ENCODE measurements at regions not wholly inside any gene's neighbourhood (a gene's known extent, or its start where the extent isn't known, plus 50 kb on each side); places are given as distances from the start of the nearest gene placed in this dataset.

DNA sequence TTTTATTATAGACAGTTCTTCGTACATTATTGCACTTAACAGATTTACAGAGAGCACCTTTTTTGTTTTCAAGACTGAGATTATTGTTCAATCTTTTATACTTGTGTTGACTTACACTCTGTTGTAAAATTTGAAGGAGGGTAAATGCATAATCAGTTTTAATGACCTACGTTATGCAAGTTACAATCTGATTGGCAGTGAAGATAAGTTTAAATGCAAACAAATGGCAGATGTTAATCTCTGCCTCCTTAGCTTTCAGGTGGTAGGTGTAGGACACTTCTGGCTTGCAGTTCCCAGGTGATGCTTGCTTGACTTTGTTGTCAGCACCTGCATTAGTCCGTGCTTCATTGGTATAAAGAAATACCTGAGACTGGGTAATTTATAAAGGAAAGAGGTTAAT lies 424.9 kb downstream of the FGF9 start:
- Histone ChIP-seq H3K79me2 (ENCODE audit: insufficient read depth, low read length) (no peaks in the 10 kb centered on the region), H2AFZ (ENCODE audit: low read depth, low read length) (no peak overlapping the region), H3K27ac (ENCODE audit: low read depth, low read length) (no peak overlapping the region), H3K4me2 (ENCODE audit: low read length) (no peak overlapping the region), H3K9ac (ENCODE audit: low read length) (no peak overlapping the region), H4K20me1 (ENCODE audit: insufficient read depth, low read length) (no peaks in the 10 kb centered on the region), H3K4me1 (ENCODE audit: insufficient read depth, low read length) (no peaks in the 10 kb centered on the region), H3K9me3 (ENCODE audit: insufficient read depth, low read depth, low read length) (peaks cover 8% of the 10 kb centered on the region), H3K27me3 (ENCODE audit: insufficient read depth, low read length) (no peaks in the 10 kb centered on the region), H3K4me3 (ENCODE audit: insufficient read depth, low read depth, low read length) (no peak overlapping the region), H3K36me3 (ENCODE audit: insufficient read depth, low read length) (no peaks in the 10 kb centered on the region)
- DNase-seq (ENCODE audit: low read depth) (no peak), FAIRE-seq (no peak)
- peaks cover 16% of the 10 kb centered on the region for H3K9me3 Mint-ChIP-seq (ENCODE audit: unreplicated experiment)
- no peaks in the 10 kb centered on the region for H3K36me3 Mint-ChIP-seq (ENCODE audit: low read depth, unreplicated experiment)
- no peak overlapping the region for H3K27ac Mint-ChIP-seq (ENCODE audit: unreplicated experiment)
- peaks cover 19% of the 10 kb centered on the region for H3K4me1 Mint-ChIP-seq (ENCODE audit: low read depth, unreplicated experiment)
- peaks cover 18% of the 10 kb centered on the region for H3K27me3 Mint-ChIP-seq (ENCODE audit: low read depth, unreplicated experiment)
- H3K4me3 Mint-ChIP-seq (ENCODE audit: unreplicated experiment) = no peak overlapping the region
- TF ChIP-seq EZH2 (IDR thresholded peaks at IDR 0.05; ENCODE audit: insufficient read depth, low read length) = no peak
- TF ChIP-seq, protein P1, sequence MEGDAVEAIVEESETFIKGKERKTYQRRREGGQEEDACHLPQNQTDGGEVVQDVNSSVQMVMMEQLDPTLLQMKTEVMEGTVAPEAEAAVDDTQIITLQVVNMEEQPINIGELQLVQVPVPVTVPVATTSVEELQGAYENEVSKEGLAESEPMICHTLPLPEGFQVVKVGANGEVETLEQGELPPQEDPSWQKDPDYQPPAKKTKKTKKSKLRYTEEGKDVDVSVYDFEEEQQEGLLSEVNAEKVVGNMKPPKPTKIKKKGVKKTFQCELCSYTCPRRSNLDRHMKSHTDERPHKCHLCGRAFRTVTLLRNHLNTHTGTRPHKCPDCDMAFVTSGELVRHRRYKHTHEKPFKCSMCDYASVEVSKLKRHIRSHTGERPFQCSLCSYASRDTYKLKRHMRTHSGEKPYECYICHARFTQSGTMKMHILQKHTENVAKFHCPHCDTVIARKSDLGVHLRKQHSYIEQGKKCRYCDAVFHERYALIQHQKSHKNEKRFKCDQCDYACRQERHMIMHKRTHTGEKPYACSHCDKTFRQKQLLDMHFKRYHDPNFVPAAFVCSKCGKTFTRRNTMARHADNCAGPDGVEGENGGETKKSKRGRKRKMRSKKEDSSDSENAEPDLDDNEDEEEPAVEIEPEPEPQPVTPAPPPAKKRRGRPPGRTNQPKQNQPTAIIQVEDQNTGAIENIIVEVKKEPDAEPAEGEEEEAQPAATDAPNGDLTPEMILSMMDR (IDR thresholded peaks at IDR 0.05; ENCODE audit: insufficient read depth, low read depth, low read length) = no peak

DNA sequence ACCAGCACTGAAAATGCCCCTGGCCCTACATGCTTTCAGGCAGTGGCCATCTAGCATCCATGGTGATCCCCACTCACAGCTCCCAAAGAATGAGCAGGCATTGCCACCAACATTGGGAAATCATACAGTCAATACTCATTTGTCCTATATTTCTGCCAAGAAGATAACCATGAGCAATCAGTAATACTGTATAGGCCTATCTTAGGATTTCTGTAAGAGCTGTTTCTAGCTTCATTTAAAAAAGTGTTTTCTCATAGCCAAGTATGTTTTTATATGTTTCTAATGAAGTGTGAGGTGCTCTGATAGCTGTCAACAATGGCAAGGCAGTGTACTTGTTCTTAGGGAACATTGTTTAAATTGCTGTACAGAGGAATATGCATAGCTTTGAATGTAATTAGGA lies 428.7 kb downstream of the FGF9 start:
- peaks cover 17% of the 10 kb centered on the region for H3K9me3 Mint-ChIP-seq (ENCODE audit: unreplicated experiment)
- DNase-seq (ENCODE audit: low read depth) = no peak
- Histone ChIP-seq H3K36me3 (ENCODE audit: insufficient read depth, low read length) (no peaks in the 10 kb centered on the region), H3K4me3 (ENCODE audit: insufficient read depth, low read depth, low read length) (no peak overlapping the region), H3K4me2 (ENCODE audit: low read length) (no peak overlapping the region), H2AFZ (ENCODE audit: low read depth, low read length) (no peak overlapping the region), H3K27me3 (ENCODE audit: insufficient read depth, low read length) (no peaks in the 10 kb centered on the region), H3K4me1 (ENCODE audit: insufficient read depth, low read length) (no peaks in the 10 kb centered on the region), H3K9ac (ENCODE audit: low read length) (no peak overlapping the region), H3K27ac (ENCODE audit: low read depth, low read length) (no peak overlapping the region), H3K79me2 (ENCODE audit: insufficient read depth, low read length) (no peaks in the 10 kb centered on the region), H3K9me3 (ENCODE audit: insufficient read depth, low read depth, low read length) (peaks cover 11% of the 10 kb centered on the region), H4K20me1 (ENCODE audit: insufficient read depth, low read length) (no peaks in the 10 kb centered on the region)
- H3K4me3 Mint-ChIP-seq (ENCODE audit: unreplicated experiment) = no peak overlapping the region
- TF ChIP-seq, protein P1 (IDR thresholded peaks at IDR 0.05; ENCODE audit: insufficient read depth, low read depth, low read length) = no peak
- H3K27me3 Mint-ChIP-seq (ENCODE audit: low read depth, unreplicated experiment) = peaks cover 18% of the 10 kb centered on the region
- H3K4me1 Mint-ChIP-seq (ENCODE audit: low read depth, unreplicated experiment) = no peaks in the 10 kb centered on the region
- H3K27ac Mint-ChIP-seq (ENCODE audit: unreplicated experiment) = no peak overlapping the region
- no peaks in the 10 kb centered on the region for H3K36me3 Mint-ChIP-seq (ENCODE audit: low read depth, unreplicated experiment)
- no peak for FAIRE-seq

DNA sequence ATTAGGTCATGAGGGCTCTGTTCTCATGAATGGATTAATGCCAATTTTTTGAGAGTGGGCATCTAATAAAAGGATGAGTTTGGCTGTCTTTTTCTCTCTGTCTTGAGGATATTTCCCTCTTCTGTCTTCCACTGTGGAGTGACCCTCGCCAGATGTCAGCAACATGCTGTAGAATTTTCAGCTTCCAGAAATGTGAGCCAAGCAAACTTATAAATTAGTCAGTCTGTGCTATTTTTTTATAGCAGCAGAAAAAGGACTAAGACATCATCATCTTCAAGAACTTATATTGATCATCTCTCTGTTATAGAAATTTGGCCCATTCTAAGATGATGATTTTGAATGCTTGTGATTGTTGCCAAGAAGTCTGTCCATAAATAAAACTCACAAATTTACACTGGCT lies 431.4 kb downstream of the FGF9 start:
- no peak for DNase-seq (ENCODE audit: low read depth)
- Histone ChIP-seq H3K27me3 (ENCODE audit: insufficient read depth, low read length) (no peaks in the 10 kb centered on the region), H3K4me1 (ENCODE audit: insufficient read depth, low read length) (no peaks in the 10 kb centered on the region), H3K9me3 (ENCODE audit: insufficient read depth, low read depth, low read length) (peaks cover 11% of the 10 kb centered on the region), H4K20me1 (ENCODE audit: insufficient read depth, low read length) (no peaks in the 10 kb centered on the region), H3K27ac (ENCODE audit: low read depth, low read length) (no peak overlapping the region), H2AFZ (ENCODE audit: low read depth, low read length) (no peak overlapping the region), H3K36me3 (ENCODE audit: insufficient read depth, low read length) (no peaks in the 10 kb centered on the region), H3K9ac (ENCODE audit: low read length) (no peak overlapping the region), H3K79me2 (ENCODE audit: insufficient read depth, low read length) (no peaks in the 10 kb centered on the region), H3K4me2 (ENCODE audit: low read length) (no peak overlapping the region), H3K4me3 (ENCODE audit: insufficient read depth, low read depth, low read length) (no peak overlapping the region)
- FAIRE-seq = no peak
- no peaks in the 10 kb centered on the region for H3K36me3 Mint-ChIP-seq (ENCODE audit: low read depth, unreplicated experiment)
- TF ChIP-seq, protein P1 (IDR thresholded peaks at IDR 0.05; ENCODE audit: insufficient read depth, low read depth, low read length) = no peak
- no peak for TF ChIP-seq EZH2 (IDR thresholded peaks at IDR 0.05; ENCODE audit: insufficient read depth, low read length)
- H3K4me1 Mint-ChIP-seq (ENCODE audit: low read depth, unreplicated experiment) = peaks cover 2% of the 10 kb centered on the region
- H3K9me3 Mint-ChIP-seq (ENCODE audit: unreplicated experiment) = peaks cover 7% of the 10 kb centered on the region
- no peak overlapping the region for H3K27ac Mint-ChIP-seq (ENCODE audit: unreplicated experiment)
- peaks cover 11% of the 10 kb centered on the region for H3K27me3 Mint-ChIP-seq (ENCODE audit: low read depth, unreplicated experiment)
- no peak overlapping the region for H3K4me3 Mint-ChIP-seq (ENCODE audit: unreplicated experiment)
